ENCODE measurements at regions not wholly inside any gene's neighbourhood (a gene's known extent, or its start where the extent isn't known, plus 50 kb on each side); places are given as distances from the start of the nearest gene placed in this dataset.
"Not testable (repeated sequence)": the region's sequence is repeated elsewhere in the genome, so short reads cannot be mapped to it uniquely, and the experiment has no call there.

DNA sequence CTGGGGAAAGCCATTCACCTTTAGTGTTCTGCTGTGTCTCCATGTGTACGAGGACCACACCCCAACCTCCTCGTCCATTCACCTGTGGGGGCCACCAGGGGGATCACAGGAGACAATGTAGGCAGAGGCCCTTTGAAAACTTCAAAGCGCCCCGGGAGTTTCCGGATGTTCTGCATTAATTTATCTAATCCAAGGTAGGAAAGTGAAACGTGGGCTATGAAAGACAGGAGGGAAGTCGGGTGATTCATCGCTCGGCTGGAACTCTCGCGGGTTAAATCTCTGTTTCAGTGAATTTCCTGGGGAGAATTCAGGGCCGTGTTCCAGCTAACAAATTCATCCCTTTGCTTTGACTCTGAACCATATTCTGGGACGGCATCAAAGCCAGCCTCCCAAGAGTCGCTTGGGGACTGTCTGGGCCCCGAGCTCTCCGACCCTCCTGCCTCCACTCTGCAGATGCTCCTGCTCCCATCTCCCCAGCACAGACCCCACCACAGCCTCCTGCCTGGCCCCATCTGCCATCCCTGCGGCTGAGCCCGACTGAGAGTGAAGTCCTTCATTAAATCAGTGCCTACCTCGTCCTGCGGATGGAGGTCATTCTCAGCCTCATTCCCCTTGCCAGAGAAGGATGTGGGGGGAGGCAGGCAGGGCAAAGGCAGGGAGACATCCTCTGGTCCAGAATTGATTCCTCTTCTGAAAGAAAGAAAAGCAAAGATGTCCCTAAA lies 114.1 kb upstream of the CARD11 start:
- DNase-seq (ENCODE audit: low spot score) (no peak), ATAC-seq (no peak)
- intact Hi-C loops (cut with DNase I) = no loop called here

DNA sequence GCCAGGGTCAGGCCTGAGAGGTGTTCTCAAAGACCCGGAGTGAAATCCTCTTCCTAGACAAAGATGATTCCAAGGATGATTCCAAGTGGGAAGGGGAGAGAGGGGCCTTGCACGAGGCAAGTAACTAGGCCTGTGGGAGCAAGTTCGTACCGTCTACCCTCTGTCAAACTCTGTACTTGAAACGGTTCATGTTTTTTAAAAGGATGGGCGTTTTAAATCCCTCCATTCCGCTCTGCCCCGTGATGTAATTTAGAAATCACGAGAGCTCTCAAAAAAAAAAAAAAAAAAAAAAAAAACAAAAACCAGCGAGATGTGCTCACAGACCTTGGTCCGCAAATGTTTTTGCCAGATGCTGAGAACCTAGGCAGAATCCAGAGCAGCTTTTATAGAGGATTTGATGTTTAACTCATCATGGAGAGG lies 114.7 kb upstream of the CARD11 start:
- intact Hi-C loops (cut with DNase I) = no loop called here
- no peak for ATAC-seq
- DNase-seq (ENCODE audit: low spot score) = no peak

GRCh38 chr7:3159039-3159438 lies 115.4 kb upstream of the CARD11 start:
- intact Hi-C loops (cut with DNase I) = no loop called here
- DNase-seq (ENCODE audit: low spot score) = no peak

GRCh38 chr7:3159445-3159844 lies 115.8 kb upstream of the CARD11 start:
- intact Hi-C loops (cut with DNase I) = no loop called here
- no peak for ATAC-seq

More at GRCh38 chr7:3159039-3159438, 115.4 kb upstream of the CARD11 start:
- ATAC-seq = no peak

GRCh38 chr7:3159926-3160325 lies 116.3 kb upstream of the CARD11 start:
- intact Hi-C loops (cut with DNase I); DNase-seq (ENCODE audit: low spot score); ATAC-seq: not testable (repeated sequence)

More at GRCh38 chr7:3159445-3159844, 115.8 kb upstream of the CARD11 start:
- DNase-seq (ENCODE audit: low spot score) = no peak

GRCh38 chr7:3162289-3162688 lies 118.6 kb upstream of the CARD11 start:
- no peak for DNase-seq (ENCODE audit: low spot score)
- ATAC-seq = no peak
- intact Hi-C loops (cut with DNase I) = no loop called here

GRCh38 chr7:3162798-3163197 lies 119.1 kb upstream of the CARD11 start:
- intact Hi-C loops (cut with DNase I); ATAC-seq; DNase-seq (ENCODE audit: low spot score): not testable (repeated sequence)

GRCh38 chr7:3164380-3164792 lies 120.7 kb upstream of the CARD11 start:
- intact Hi-C loops (cut with DNase I) = no loop called here
- DNase-seq (ENCODE audit: low spot score) = no peak
- no peak for ATAC-seq

DNA sequence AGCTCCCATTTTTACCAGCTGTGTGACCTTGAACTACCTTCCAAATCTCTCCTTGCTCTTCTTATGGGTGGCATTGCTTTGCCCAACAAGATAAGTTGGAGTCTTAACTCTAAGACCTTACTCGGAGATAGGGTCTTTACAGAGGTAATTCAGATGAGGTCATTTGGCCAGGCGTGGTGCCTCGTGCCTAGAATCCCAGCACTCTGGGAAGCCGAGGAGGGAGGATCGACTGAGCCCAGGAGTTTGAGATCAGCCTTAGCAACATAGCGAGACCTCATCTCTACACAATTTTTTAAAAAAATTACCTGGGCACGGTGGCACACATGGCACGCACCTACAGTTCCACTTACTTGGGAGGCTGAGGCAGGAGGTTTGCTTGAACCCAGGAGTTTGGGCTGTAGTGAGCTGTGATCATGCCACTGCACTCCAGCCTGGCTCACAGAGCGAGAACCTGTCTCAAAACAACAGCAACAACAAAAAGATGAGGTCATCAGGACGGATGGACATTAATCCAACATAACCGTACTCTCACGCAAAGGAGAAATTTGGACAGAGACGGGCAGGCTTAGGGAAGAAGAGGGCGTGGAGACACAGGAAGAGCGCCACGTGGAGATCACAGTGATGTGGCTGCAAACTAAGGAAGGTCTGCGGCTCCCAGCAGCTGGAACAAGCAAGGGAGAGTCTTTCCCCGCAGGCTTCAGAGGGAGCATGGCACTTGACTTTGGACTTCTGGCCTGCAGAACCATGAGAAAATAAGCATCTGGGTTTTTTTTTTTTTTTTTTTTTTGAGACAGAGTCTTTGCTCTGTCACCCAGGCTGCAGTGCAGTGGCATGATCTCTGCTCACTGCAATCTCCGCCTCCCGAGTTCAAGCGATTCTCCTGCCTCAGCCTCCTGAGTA lies 122.3 kb upstream of the CARD11 start:
- DNase-seq (ENCODE audit: low spot score) = no peak
- no peak for ATAC-seq
- intact Hi-C loops (cut with DNase I) = no loop called here

GRCh38 chr7:3167551-3167950 lies 123.9 kb upstream of the CARD11 start:
- ATAC-seq (no peak), DNase-seq (ENCODE audit: low spot score) (no peak)
- intact Hi-C loops (cut with DNase I) = no loop called here

DNA sequence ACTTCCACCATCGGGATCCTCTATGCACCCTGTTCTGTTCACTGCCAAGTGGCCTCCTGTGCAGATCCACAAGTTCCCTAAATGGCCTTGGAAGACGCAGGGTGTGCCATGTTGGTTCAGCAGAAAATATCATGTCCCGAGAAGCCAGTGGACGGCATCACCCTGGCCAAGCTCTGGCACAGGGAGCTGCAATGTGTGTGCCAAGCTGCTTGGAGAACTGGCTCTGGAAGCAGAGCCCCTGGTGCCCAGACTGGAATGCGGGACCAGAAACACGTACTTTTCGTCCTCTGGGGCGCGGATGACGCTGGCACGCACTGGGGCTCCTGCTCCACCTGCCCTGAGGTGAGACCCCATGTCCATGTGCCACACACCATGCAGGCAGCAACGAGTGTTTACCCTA lies 124.7 kb upstream of the CARD11 start:
- intact Hi-C loops (cut with DNase I) = no loop called here
- no peak for ATAC-seq
- DNase-seq (ENCODE audit: low spot score) = no peak

DNA sequence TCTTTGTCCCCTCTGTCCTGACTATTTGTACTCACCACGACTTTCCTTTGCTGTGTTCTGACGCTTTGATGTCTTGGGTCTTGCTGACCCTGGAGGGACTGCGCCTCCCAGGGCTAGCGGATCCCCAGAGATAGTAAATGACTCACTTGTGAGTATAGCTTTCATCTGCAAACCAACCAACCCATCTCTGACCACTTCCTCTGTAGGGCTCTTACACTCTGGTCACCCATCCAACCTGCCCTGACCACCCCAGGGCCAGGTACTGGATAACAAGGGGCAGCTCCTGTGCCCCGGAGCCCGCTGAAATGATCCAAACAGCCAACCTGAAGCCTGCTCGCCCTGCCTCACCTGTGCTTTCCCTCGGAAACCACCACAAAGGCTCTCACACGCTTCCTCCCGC lies 125.2 kb upstream of the CARD11 start:
- intact Hi-C loops (cut with DNase I) = no loop called here
- DNase-seq (ENCODE audit: low spot score) (no peak), ATAC-seq (no peak)

DNA sequence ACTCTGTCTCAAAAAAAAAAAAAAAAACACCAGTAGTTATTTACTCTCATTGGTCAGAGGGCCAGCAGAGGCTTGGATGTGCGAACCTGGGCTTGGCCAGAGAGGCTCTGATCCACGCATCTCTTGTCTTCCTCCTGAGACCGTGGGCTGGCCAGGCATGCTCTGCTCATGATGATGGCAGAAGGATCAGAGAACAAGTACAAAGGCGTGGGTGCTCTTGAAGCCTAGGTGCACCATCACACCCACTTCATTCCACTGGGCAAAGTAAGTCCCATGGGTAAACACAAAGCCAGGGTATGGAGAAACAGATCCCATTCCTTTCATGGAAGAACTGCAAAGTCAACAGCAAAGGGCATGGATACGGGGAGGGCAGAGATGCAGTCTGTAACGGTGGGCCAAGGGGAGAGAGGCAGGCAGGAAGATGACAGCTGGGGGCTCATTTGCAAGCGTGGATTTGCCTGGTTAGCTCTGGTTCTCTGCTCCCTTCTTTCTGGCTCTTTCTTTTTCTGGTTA lies 128.2 kb upstream of the SDK1 start:
- no peak for DNase-seq (ENCODE audit: low spot score)
- ATAC-seq = no peak
- intact Hi-C loops (cut with DNase I) = no loop called here

GRCh38 chr7:3174515-3175284 lies 126.4 kb upstream of the SDK1 start:
- DNase-seq (ENCODE audit: low spot score) = no peak
- intact Hi-C loops (cut with DNase I) = no loop called here
- no peak for ATAC-seq

GRCh38 chr7:3175285-3175902 lies 125.7 kb upstream of the SDK1 start:
- DNase-seq (ENCODE audit: low spot score) (no peak), ATAC-seq (no peak)
- intact Hi-C loops (cut with DNase I) = no loop called here

DNA sequence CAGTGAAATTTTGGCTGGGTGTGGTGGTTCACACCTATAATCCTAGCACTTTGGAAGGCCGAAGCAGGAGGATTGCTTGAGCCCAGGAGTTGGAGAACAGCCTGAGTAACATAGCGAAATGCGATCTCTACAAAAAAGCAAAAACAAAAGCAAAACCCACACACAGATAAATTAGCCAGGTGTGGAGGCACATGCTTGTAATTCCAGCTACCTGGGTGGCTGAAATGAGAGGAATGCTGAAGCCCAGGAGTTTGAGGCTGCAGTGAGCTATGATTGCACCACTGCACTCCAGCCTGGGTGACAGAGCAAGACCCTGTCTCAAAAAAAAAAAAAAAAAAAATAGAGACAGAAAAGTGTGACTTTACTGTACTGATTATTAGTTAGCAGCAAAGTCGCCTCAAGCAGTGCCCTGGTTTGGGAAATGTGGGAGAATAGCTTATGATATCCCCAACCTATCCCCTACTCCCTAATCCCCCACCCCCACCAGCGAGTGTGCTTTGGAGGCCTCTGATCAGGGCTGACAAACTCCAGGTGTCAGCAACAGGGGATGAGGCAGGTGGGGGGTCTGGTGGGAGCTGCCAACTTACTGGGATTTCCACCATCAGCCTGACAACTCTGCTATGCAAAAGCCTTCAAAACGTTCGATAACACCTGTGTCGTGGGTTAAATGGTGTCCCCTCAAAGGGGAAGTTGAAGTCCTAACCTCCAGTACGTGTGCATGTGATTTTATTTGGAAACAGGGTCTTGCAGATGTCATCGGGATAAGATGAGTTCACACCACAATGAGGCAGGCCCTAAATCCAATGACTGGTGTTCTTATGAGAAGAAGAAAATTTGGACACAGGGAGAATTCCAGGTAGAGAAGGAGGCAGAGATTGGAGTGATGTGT lies 124.7 kb upstream of the SDK1 start:
- ATAC-seq (no peak), DNase-seq (ENCODE audit: low spot score) (no peak)
- intact Hi-C loops (cut with DNase I) = no loop called here

- DNase-seq (ENCODE audit: low spot score) = no peak
- intact Hi-C loops (cut with DNase I) = no loop called here
- no peak for ATAC-seq
Measured at GRCh38 chr7:3177271-3177670, 123.8 kb upstream of the SDK1 start.

GRCh38 chr7:3179456-3179855 lies 121.6 kb upstream of the SDK1 start:
- ATAC-seq = no peak
- DNase-seq (ENCODE audit: low spot score) = no peak
- intact Hi-C loops (cut with DNase I) = no loop called here
